ENCODE measurements at regions not wholly inside any gene's neighbourhood (a gene's known extent, or its start where the extent isn't known, plus 50 kb on each side); places are given as distances from the start of the nearest gene placed in this dataset.

DNA sequence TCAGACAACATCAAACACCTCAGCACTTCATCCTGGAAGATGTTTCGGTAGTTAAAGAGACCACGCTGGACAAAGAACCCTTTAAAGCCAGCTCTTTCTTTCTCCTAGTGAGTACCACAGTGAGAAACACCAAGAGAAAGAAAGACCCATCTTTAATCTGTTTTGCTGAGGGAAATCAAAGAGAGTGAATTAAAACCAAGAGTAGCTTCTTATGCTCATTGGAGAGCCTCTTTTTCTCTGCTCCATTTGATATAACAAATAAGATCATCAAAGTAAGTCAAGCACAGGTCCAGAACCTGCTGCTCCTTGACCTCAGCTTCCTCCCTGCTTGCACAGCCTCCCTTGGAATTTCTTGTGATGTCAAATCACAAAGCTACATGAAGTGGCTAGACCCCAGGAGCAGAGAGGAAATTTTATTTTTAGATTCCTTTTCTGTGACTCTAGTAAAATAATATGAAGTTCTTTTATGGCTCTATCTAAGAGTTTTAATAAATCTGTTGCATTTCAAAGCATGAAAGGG is 436.4 kb downstream of the C3orf38 start:
- no peak for DNase-seq

GRCh38 chr3:88589138-88589537 is 439.4 kb downstream of the C3orf38 start:
- DNase-seq: no peak

- DNase-seq: no peak
Observed at GRCh38 chr3:88595026-88595425, 445.3 kb downstream of the C3orf38 start.

- no peak for DNase-seq
Observed at GRCh38 chr3:88596451-88596850, 446.7 kb downstream of the C3orf38 start.

DNA sequence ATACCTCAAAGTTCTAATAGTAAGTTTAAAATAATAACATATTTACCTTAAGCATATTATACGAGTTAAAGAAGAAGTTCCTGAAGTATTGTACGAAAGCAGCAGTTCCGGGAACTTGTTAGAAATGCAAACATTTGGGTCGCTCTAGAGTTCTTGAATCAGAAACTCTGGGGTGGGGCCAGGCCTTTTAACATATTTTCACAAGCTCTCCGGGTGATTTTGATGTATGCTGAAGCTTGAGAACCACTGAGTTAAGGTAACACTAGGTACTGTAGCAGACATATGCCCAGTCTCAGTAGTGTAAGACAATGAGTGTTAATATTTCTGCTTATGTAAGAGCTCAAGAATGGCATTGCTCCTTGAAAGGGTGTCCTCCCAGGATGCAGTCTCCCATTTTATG is 461.1 kb downstream of the C3orf38 start:
- DNase-seq: no peak

DNA sequence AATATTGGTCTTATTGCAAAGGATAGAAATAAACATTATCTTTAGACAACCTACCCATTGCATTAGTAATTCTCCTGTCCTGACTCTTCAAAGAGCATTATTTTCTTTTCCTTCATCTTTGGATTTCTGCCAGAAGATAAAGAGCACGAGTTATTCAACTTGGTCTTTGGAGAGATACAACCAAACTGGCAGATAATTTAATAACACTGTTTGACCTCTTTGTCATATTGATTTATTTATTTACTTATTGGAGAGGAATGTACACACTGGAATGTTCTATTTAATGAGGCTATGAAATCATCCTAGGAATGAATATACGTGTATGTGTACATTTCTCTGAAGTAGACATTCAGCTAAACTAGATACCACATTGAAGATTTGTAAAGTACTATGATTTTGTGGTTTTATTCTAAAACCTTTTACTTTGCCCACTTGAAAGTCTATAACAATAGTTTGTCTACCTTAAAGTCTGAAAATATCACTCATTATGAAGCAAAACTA is 462.1 kb downstream of the C3orf38 start:
- DNase-seq: no peak

- DNase-seq: no peak
Observed at GRCh38 chr3:88616413-88616812, 466.7 kb downstream of the C3orf38 start.

GRCh38 chr3:88617283-88617682 is 467.5 kb downstream of the C3orf38 start:
- DNase-seq: no peak

DNA sequence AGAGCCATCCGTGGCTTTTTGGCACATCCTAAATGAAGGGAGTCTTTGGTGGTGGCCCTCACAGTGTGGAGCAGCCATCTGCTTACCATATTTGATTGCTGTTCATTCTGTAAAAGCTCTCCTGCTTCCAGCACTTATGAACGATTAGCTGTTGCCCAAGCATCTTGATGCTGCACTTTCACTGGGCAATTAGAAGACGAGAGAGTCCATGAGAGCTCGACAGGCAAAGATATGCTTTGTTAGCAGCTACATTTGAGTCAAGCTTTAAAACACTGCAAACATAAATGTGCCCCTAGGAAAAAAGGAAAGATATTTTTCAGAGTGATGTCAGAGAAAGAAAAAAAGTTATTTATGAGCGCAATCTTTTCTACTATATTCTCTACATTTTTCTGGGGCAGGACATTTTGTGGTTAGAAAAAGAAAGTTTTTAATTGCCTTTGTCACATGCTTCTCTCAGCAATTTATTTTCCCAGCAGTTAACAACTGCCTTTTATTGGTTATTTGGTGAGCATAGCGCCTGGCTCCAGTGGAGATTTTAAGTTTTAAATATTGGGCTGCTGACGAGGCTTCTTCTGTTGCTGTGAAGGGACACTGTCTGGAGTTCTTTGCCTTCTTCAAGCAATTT is 468.4 kb downstream of the C3orf38 start:
- no peak for DNase-seq

DNA sequence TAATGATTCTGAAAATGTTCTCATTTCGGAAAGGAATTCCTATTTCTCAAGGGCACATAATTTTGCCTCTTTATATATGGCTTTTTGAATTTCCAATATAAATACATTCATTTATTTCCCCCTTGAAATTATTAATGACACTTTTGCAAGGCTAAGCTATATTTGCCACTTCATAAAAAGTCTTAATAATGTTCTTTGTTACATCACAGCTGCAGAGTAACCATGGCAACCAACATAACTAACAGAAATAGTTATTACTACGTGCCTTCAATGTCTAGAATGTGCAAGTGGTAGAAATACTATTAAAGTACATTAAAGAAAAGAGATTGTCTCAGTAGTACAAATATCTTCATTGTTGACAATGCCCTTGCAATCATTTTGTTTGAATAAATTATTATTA is 471.8 kb downstream of the C3orf38 start:
- no peak for DNase-seq

GRCh38 chr3:88623709-88624108 is 473.9 kb downstream of the C3orf38 start:
- DNase-seq: no peak

- no peak for DNase-seq
Observed at GRCh38 chr3:88626456-88627120, 476.8 kb downstream of the C3orf38 start.

- DNase-seq: no peak
Observed at GRCh38 chr3:88628901-88629300, 478.5 kb upstream of the EPHA3 start.

- DNase-seq: no peak
Observed at GRCh38 chr3:88632226-88632625, 475.2 kb upstream of the EPHA3 start.

- DNase-seq: no peak
Observed at GRCh38 chr3:88640581-88640980, 466.8 kb upstream of the EPHA3 start.

DNA sequence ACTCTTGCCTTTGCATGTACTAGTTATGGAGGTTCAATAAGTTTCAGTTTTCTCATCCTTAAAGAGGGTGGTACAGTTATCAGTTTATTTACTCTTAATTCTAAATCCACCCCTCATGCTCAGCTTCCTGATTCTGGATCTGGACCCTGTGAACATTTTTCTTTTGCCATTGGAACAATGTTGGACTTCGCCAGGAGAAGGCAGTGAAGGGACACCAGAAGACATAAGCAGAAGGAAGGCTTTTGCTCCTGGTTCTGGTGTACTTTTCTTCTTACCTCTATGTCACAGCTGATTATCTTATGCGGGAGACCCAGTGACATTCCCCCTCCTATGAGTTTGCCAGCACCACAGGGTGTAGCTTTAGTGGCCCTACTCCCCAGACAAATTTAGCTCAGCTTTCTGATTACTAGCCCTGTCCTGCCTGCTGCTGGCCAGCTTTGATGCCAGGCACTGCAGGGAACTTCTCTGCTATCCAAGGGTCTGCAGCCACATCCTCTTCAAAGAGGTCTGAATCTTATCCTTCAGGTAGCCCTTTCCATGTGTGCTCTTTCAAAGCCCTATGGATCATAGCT is 466.3 kb upstream of the EPHA3 start:
- DNase-seq: no peak

GRCh38 chr3:88657459-88657858 is 450.0 kb upstream of the EPHA3 start:
- DNase-seq: no peak

GRCh38 chr3:88661433-88661824 is 446.0 kb upstream of the EPHA3 start:
- DNase-seq: no peak

DNA sequence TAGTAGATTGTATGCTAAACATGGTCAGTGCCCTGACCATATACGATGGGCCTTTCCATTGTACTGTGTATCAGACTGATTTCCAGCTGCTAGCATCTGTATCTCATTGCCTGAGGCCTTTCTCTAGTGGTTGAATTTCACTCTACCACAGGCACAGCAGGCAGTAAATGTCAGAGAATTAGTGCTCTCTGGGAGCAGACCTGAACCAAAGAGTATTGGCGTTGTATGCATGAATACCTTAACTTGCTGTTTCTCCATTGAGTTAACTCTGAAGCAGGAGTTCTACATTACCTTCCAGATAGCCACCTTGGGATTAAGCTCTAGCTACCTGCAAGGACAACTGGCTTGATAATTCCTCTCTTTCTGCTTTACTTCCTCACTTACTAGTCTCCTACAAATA is 439.2 kb upstream of the EPHA3 start:
- no peak for DNase-seq

GRCh38 chr3:88671573-88671972 is 435.8 kb upstream of the EPHA3 start:
- no peak for DNase-seq

GRCh38 chr3:88677298-88677697 is 430.1 kb upstream of the EPHA3 start:
- no peak for DNase-seq

DNA sequence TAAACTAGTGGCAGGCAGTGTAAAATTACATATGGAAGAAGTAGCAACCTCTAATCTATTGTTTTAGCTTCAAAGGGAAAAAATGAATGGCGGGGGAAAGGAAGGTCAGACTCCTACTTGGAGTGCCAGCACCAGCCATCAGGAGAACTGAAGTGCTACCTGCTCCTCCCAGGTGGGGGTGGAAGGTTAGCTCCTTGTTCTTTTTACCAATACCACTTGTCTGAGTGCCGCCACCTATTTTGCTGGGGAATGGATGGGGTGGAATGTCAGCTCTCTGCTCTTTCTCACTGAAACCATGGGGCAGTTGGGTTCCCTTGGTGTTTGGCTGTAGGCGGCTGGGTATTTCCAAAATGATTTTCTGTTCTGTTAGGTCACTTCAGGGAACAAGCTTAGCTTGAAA is 428.7 kb upstream of the EPHA3 start:
- no peak for DNase-seq

GRCh38 chr3:88690287-88690686 is 417.1 kb upstream of the EPHA3 start:
- no peak for DNase-seq

- DNase-seq: no peak
Observed at GRCh38 chr3:88691081-88691480, 416.3 kb upstream of the EPHA3 start.
